ENCODE measurements at regions not wholly inside any gene's neighbourhood (a gene's known extent, or its start where the extent isn't known, plus 50 kb on each side); places are given as distances from the start of the nearest gene placed in this dataset.

DNA sequence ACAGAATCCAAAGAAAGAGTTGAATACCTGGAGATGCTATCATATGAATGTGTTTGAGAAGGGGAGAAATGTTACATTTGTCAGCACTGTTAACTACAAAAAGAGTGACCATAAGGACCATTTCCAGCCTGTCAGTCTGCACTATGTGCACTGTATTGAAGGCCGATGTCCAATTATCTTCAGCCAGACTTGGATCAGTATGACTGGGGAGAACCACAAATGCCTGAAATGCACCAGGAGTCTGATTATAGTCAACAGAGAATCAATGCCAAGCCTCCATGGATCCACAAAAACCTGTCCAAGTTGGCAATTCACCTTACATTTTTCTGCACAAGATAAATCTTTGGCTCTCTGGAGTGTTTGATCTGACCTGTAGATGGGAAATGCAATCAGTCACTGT is 697.5 kb upstream of the SGCG start:
- Histone ChIP-seq H3K4me3 (ENCODE audit: control extremely low read depth in 1 of 5, extremely low read depth in 1 of 5, insufficient read depth in 1 of 5, low read depth in 2 of 5, low read length in 4 of 5) (no peak overlapping the region), H3K9ac (ENCODE audit: low read length) (no peak overlapping the region), H3K9me3 (ENCODE audit: control extremely low read depth in 1 of 3, control insufficient read depth in 2 of 3, insufficient read depth in 1 of 3, low read length in 2 of 3) (no peaks in the 10 kb centered on the region), H3K27ac (ENCODE audit: low read length in 2 of 2) (no peak overlapping the region), H3K4me2 (replicated peaks; ENCODE audit: low read depth, low read length, poor library complexity, severe bottlenecking) (no peak overlapping the region), H4K20me1 (ENCODE audit: control insufficient read depth, insufficient read depth, low read length, poor library complexity, severe bottlenecking) (no peaks in the 10 kb centered on the region), H3K4me1 (ENCODE audit: control insufficient read depth in 2 of 2, insufficient read depth in 2 of 2, low read length in 2 of 2) (no peaks in the 10 kb centered on the region), H3K79me2 (ENCODE audit: control insufficient read depth, insufficient read depth, low read length) (no peaks in the 10 kb centered on the region), H3K36me3 (replicated peaks in 1 of 2; ENCODE audit: control extremely low read depth in 1 of 2, control insufficient read depth in 1 of 2, extremely low read depth in 1 of 2, insufficient read depth in 2 of 2, low read length in 1 of 2) (no peaks in the 10 kb centered on the region), H3K27me3 (replicated peaks in 1 of 4; ENCODE audit: control extremely low read depth in 1 of 4, control insufficient read depth in 3 of 4, insufficient read depth in 4 of 4, low read length in 3 of 4) (no peaks in the 10 kb centered on the region), H2AFZ (ENCODE audit: insufficient read depth, low read depth, low read length, poor library complexity, severe bottlenecking) (no peak overlapping the region)
- no peaks in the 10 kb centered on the region for H3K4me1 Mint-ChIP-seq
- H3K27me3 Mint-ChIP-seq = no peaks in the 10 kb centered on the region
- ChIA-PET POLR2A (no interaction called here), CTCF (no interaction called here)
- intact Hi-C loops (cut with micrococcal nuclease) = no loop called here
- ATAC-seq (ENCODE audit: low read depth) = no peak
- TF ChIP-seq, protein P1, sequence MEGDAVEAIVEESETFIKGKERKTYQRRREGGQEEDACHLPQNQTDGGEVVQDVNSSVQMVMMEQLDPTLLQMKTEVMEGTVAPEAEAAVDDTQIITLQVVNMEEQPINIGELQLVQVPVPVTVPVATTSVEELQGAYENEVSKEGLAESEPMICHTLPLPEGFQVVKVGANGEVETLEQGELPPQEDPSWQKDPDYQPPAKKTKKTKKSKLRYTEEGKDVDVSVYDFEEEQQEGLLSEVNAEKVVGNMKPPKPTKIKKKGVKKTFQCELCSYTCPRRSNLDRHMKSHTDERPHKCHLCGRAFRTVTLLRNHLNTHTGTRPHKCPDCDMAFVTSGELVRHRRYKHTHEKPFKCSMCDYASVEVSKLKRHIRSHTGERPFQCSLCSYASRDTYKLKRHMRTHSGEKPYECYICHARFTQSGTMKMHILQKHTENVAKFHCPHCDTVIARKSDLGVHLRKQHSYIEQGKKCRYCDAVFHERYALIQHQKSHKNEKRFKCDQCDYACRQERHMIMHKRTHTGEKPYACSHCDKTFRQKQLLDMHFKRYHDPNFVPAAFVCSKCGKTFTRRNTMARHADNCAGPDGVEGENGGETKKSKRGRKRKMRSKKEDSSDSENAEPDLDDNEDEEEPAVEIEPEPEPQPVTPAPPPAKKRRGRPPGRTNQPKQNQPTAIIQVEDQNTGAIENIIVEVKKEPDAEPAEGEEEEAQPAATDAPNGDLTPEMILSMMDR (IDR thresholded peaks at IDR 0.05) = no peak
- no peak for TF ChIP-seq EZH2 (IDR thresholded peaks at IDR 0.05; ENCODE audit: borderline replicate concordance, insufficient read depth, low read depth, low read length, poor library complexity, severe bottlenecking)
- no peak overlapping the region for H3K27ac Mint-ChIP-seq
- WGBS (ENCODE audit: insufficient coverage) = no CpG with 5 or more reads among the region's 1 CpG
- H3K9me3 Mint-ChIP-seq (ENCODE audit: insufficient read depth) = peaks cover 2% of the 10 kb centered on the region
- no peak overlapping the region for H3K4me3 Mint-ChIP-seq
- no peak for DNase-seq

DNA sequence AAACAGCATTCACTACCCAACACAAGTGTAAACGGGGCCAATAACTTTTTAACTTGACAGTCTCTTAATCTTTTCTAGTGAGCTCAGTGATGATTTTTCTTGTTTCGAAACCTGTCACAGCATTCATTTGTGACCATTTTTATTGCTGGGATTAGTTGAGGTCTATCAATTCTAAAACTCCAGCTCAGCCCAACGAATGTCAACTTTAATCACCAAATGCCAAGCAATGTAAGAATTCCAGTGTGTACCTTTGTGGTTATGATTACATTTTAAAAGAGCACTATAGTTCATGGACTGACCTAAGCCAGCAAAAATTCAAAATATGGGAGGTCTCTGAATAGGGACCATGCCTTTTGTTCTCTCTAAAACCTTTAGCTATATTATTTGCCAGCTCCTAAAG is 694.3 kb upstream of the SGCG start:
- H3K27ac Mint-ChIP-seq = no peak overlapping the region
- no peaks in the 10 kb centered on the region for H3K27me3 Mint-ChIP-seq
- H3K4me2 ChIP-seq (replicated peaks; ENCODE audit: low read depth, low read length, poor library complexity, severe bottlenecking) = no peak overlapping the region
- H2AFZ ChIP-seq (ENCODE audit: insufficient read depth, low read depth, low read length, poor library complexity, severe bottlenecking) = no peak overlapping the region
- H3K4me1 Mint-ChIP-seq = no peaks in the 10 kb centered on the region
- POLR2A ChIA-PET = no interaction called here
- no peak overlapping the region for H3K4me3 Mint-ChIP-seq
- H3K4me1 ChIP-seq (ENCODE audit: control insufficient read depth in 2 of 2, insufficient read depth in 2 of 2, low read length in 2 of 2) = no peaks in the 10 kb centered on the region
- H3K9ac ChIP-seq (ENCODE audit: low read length) = no peak overlapping the region
- no peak overlapping the region for H3K4me3 ChIP-seq (ENCODE audit: control extremely low read depth in 1 of 5, extremely low read depth in 1 of 5, insufficient read depth in 1 of 5, low read depth in 2 of 5, low read length in 4 of 5)
- no peaks in the 10 kb centered on the region for H3K9me3 Mint-ChIP-seq (ENCODE audit: insufficient read depth)
- DNase-seq = no peak
- CTCF ChIA-PET = interaction anchor here (1.6 kb wide), 1 partner anchor 848 kb away, joined by 3 read pairs; no protein-coding TSS in a partner anchor
- no peaks in the 10 kb centered on the region for H3K36me3 ChIP-seq (replicated peaks in 1 of 2; ENCODE audit: control extremely low read depth in 1 of 2, control insufficient read depth in 1 of 2, extremely low read depth in 1 of 2, insufficient read depth in 2 of 2, low read length in 1 of 2)
- no peak for TF ChIP-seq EZH2 (IDR thresholded peaks at IDR 0.05; ENCODE audit: borderline replicate concordance, insufficient read depth, low read depth, low read length, poor library complexity, severe bottlenecking)
- TF ChIP-seq, protein P1 (IDR thresholded peaks at IDR 0.05) = no peak
- ATAC-seq (ENCODE audit: low read depth) = no peak
- intact Hi-C loops (cut with micrococcal nuclease) = no loop called here
- H4K20me1 ChIP-seq (ENCODE audit: control insufficient read depth, insufficient read depth, low read length, poor library complexity, severe bottlenecking) = no peaks in the 10 kb centered on the region
- no CpG with 5 or more reads among the region's 3 CpGs for WGBS (ENCODE audit: insufficient coverage)
- H3K27me3 ChIP-seq (replicated peaks in 1 of 4; ENCODE audit: control extremely low read depth in 1 of 4, control insufficient read depth in 3 of 4, insufficient read depth in 4 of 4, low read length in 3 of 4) = no peaks in the 10 kb centered on the region
- H3K79me2 ChIP-seq (ENCODE audit: control insufficient read depth, insufficient read depth, low read length) = no peaks in the 10 kb centered on the region
- no peaks in the 10 kb centered on the region for H3K9me3 ChIP-seq (ENCODE audit: control extremely low read depth in 1 of 3, control insufficient read depth in 2 of 3, insufficient read depth in 1 of 3, low read length in 2 of 3)
- no peak overlapping the region for H3K27ac ChIP-seq (ENCODE audit: low read length in 2 of 2)

All from B cell (primary cell).